ENCODE measurements at regions not wholly inside any gene's neighbourhood (a gene's known extent, or its start where the extent isn't known, plus 50 kb on each side); places are given as distances from the start of the nearest gene placed in this dataset.

GRCh38 chr10:36515319-36515718 is 610.1 kb upstream of the ANKRD30A start:
- no peak for TF ChIP-seq CTCF (conservative IDR thresholded peaks at IDR 0.05 in 1 of 2, IDR thresholded peaks at IDR 0.05 in 1 of 2; ENCODE audit: low read depth in 1 of 2, low read length in 2 of 2)
- TF ChIP-seq EZH2 (IDR thresholded peaks at IDR 0.05; ENCODE audit: low read length, missing control alignments), result no peak

All from fibroblast of lung (primary cell).